ENCODE measurements at regions not wholly inside any gene's neighbourhood (a gene's known extent, or its start where the extent isn't known, plus 50 kb on each side); places are given as distances from the start of the nearest gene placed in this dataset.

- no peaks in the 10 kb centered on the region for H3K27me3 ChIP-seq (replicated peaks in 1 of 7)
- no peak for TF ChIP-seq POLR2AphosphoS5 (IDR thresholded peaks at IDR 0.05)
- TF ChIP-seq CTCF (IDR thresholded peaks at IDR 0.05 in 8 of 11, conservative IDR thresholded peaks at IDR 0.05 in 3 of 11) = no peak
- no peak for TF ChIP-seq POLR2A (IDR thresholded peaks at IDR 0.05)
- no peaks in the 10 kb centered on the region for H3K9me3 ChIP-seq
- no peaks in the 10 kb centered on the region for H3K36me3 ChIP-seq
- no peaks in the 10 kb centered on the region for H3K4me1 ChIP-seq
- intact Hi-C loops (cut with DNase I; ENCODE audit: low total_unique reads) = no loop called here
- DNase-seq = no peak
- 82 to 98% (median 91%) methylated on average over 2 of the region's 2 CpGs for WGBS, 5 donors
- H3K4me3 ChIP-seq = no peak overlapping the region
- H3K27ac ChIP-seq = no peak overlapping the region
Observed at GRCh38 chr5:88948746-88949600, 66.0 kb upstream of the MEF2C start.

GRCh38 chr5:88944751-88945531, 62.0 kb upstream of the MEF2C start:
- Histone ChIP-seq H3K27ac (no peak overlapping the region), H3K27me3 (replicated peaks in 1 of 7) (no peaks in the 10 kb centered on the region), H3K4me3 (no peak overlapping the region), H3K9me3 (no peaks in the 10 kb centered on the region), H3K36me3 (no peaks in the 10 kb centered on the region), H3K4me1 (peaks cover 0 to 17% (median 0%) of the 10 kb centered on the region in 6 donors)
- TF ChIP-seq POLR2AphosphoS5 (IDR thresholded peaks at IDR 0.05) (no peak), CTCF (IDR thresholded peaks at IDR 0.05 in 8 of 11, conservative IDR thresholded peaks at IDR 0.05 in 3 of 11) (no peak), POLR2A (IDR thresholded peaks at IDR 0.05) (no peak)
- 68 to 86% (median 73%) methylated on average over 8 of the region's 8 CpGs for WGBS, 5 donors
- intact Hi-C loops (cut with DNase I; ENCODE audit: low total_unique reads) = no loop called here
- DNase-seq = no peak

- no peak for TF ChIP-seq POLR2AphosphoS5 (IDR thresholded peaks at IDR 0.05)
- TF ChIP-seq POLR2A (IDR thresholded peaks at IDR 0.05) = no peak
- no peak for TF ChIP-seq CTCF (IDR thresholded peaks at IDR 0.05 in 8 of 11, conservative IDR thresholded peaks at IDR 0.05 in 3 of 11)
- Histone ChIP-seq H3K27ac (peak overlapping the region in 1 of 8 donors; percentile 22), H3K4me1 (peaks cover 0 to 26% (median 0%) of the 10 kb centered on the region in 6 donors), H3K4me3 (no peak overlapping the region), H3K9me3 (no peaks in the 10 kb centered on the region), H3K27me3 (replicated peaks in 1 of 7) (no peaks in the 10 kb centered on the region), H3K36me3 (no peaks in the 10 kb centered on the region)
- no peak for DNase-seq
- intact Hi-C loops (cut with DNase I; ENCODE audit: low total_unique reads) = no loop called here
- 95 to 98% (median 98%) methylated on average over 2 of the region's 2 CpGs for WGBS, 5 donors
Observed at GRCh38 chr5:88941581-88941980, 58.6 kb upstream of the MEF2C start.

GRCh38 chr5:88940713-88941112, 57.7 kb upstream of the MEF2C start:
- no peak for DNase-seq
- Histone ChIP-seq H3K9me3 (no peaks in the 10 kb centered on the region), H3K27me3 (replicated peaks in 1 of 7) (no peaks in the 10 kb centered on the region), H3K36me3 (no peaks in the 10 kb centered on the region), H3K4me3 (no peak overlapping the region), H3K27ac (no peak overlapping the region), H3K4me1 (peaks cover 0 to 26% (median 0%) of the 10 kb centered on the region in 6 donors)
- TF ChIP-seq POLR2A (IDR thresholded peaks at IDR 0.05) (no peak), POLR2AphosphoS5 (IDR thresholded peaks at IDR 0.05) (no peak), CTCF (IDR thresholded peaks at IDR 0.05 in 8 of 11, conservative IDR thresholded peaks at IDR 0.05 in 3 of 11) (no peak)
- WGBS, 5 donors = 75 to 89% (median 79%) methylated on average over 1 of the region's 1 CpG
- intact Hi-C loops (cut with DNase I; ENCODE audit: low total_unique reads) = no loop called here

All from spleen (tissue), 11 donors.